Neutrophil (primary cell): ENCODE measurements at regions not wholly inside any gene's neighbourhood (a gene's known extent, or its start where the extent isn't known, plus 50 kb on each side); places are given as distances from the start of the nearest gene placed in this dataset.

ENCODE experiments used
- H3K27ac ChIP-seq: fragments of 200-600 bp; sonication (generic); 2 replicates; pipeline ENCODE4 v1.5.1; 2016; ENCODE audit warnings: mild to moderate bottlenecking, moderate library complexity
- H3K27me3 ChIP-seq: fragments of 200-600 bp; sonication (generic); 2 replicates; pipeline ENCODE4 v1.6.0; 2016; ENCODE audit warnings: mild to moderate bottlenecking
- H3K36me3 ChIP-seq: fragments of 200-600 bp; sonication (generic); 2 replicates; pipeline ENCODE4 v1.5.1; 2017
- H3K4me1 ChIP-seq, 2 experiments: fragments of 200-600 bp in 1 of 2; sonication (generic) in 1 of 2; 1 replicate in 1 of 2; 2 replicates in 1 of 2; pipeline versions ENCODE4 v1.5.1 to v1.6.1; 2013 to 2016; ENCODE audit warnings: low read depth in 1 of 2, low read length in 1 of 2, mild to moderate bottlenecking in 1 of 2, moderate library complexity in 1 of 2; ENCODE audit not compliant: control insufficient read depth in 1 of 2, insufficient read depth in 1 of 2
- H3K4me3 ChIP-seq, 2 experiments: fragments of 200-600 bp in 1 of 2; sonication (generic) in 1 of 2; 1 replicate in 1 of 2; 2 replicates in 1 of 2; pipeline ENCODE4 v1.5.1; 2013 to 2016; ENCODE audit warnings: low read depth in 1 of 2, low read length in 1 of 2, mild to moderate bottlenecking in 1 of 2, moderate library complexity in 1 of 2
- H3K9me3 ChIP-seq: fragments of 200-600 bp; sonication (generic); 2 replicates; pipeline ENCODE4 v1.5.1; 2016
- TF ChIP-seq, protein P1 (sequence below): fragments of 200-600 bp; sonication (generic); IDR thresholded peaks from 2 replicates; pipeline ENCODE4 v1.5.1; 2016; ENCODE audit warnings: antibody characterized with exemption

DNA sequence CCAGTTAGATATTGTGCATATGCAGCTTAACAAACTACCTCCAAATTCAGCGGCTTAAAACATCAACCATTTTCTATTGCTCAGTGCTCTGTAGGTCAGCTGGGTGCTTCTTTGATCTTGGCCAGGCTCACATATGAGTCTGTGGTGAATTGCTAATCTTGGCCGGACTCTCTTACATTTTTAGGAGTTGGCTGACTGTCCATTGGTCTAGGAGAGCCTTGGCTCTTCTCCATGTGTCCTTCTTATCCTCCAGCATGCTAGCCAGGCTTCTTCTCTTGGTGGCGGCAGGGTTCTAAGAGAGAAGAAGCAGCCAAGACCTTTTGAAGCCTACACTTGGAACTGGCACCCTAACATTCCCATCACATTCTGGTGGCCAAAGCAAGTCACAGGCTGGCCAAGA lies 174.3 kb upstream of the PWP1 start:
- Histone ChIP-seq H3K27me3 (no peaks in the 10 kb centered on the region), H3K36me3 (no peaks in the 10 kb centered on the region), H3K27ac (no peak overlapping the region), H3K4me1 (peaks cover 5 to 22% of the 10 kb centered on the region in 2 experiments), H3K9me3 (no peaks in the 10 kb centered on the region), H3K4me3 (no peak overlapping the region)
- TF ChIP-seq, protein P1, sequence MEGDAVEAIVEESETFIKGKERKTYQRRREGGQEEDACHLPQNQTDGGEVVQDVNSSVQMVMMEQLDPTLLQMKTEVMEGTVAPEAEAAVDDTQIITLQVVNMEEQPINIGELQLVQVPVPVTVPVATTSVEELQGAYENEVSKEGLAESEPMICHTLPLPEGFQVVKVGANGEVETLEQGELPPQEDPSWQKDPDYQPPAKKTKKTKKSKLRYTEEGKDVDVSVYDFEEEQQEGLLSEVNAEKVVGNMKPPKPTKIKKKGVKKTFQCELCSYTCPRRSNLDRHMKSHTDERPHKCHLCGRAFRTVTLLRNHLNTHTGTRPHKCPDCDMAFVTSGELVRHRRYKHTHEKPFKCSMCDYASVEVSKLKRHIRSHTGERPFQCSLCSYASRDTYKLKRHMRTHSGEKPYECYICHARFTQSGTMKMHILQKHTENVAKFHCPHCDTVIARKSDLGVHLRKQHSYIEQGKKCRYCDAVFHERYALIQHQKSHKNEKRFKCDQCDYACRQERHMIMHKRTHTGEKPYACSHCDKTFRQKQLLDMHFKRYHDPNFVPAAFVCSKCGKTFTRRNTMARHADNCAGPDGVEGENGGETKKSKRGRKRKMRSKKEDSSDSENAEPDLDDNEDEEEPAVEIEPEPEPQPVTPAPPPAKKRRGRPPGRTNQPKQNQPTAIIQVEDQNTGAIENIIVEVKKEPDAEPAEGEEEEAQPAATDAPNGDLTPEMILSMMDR = no peak

DNA sequence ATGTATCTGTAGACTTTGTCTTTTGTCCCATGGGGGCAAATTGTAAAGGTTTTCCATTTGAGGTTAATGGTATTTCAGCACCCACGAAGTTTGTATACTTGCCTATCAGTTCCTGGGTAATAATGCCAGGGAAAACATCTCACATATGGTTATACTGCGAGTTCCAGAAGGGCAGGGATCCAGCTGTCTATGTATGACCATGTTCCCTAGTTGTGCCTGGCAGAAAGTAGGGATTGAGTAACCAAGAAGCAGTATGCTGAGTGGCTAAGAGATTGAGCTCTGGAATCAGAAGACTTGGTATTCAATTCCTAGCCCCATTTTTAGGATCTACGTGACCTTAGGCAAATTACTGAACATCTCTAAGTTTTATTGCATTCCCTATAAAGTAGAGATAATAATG lies 173.2 kb upstream of the PWP1 start:
- TF ChIP-seq, protein P1 = no peak
- no peaks in the 10 kb centered on the region for H3K36me3 ChIP-seq
- no peak overlapping the region for H3K27ac ChIP-seq
- no peak overlapping the region for H3K4me3 ChIP-seq
- H3K9me3 ChIP-seq = no peaks in the 10 kb centered on the region
- peaks cover 5 to 22% of the 10 kb centered on the region in 2 experiments for H3K4me1 ChIP-seq
- no peaks in the 10 kb centered on the region for H3K27me3 ChIP-seq

DNA sequence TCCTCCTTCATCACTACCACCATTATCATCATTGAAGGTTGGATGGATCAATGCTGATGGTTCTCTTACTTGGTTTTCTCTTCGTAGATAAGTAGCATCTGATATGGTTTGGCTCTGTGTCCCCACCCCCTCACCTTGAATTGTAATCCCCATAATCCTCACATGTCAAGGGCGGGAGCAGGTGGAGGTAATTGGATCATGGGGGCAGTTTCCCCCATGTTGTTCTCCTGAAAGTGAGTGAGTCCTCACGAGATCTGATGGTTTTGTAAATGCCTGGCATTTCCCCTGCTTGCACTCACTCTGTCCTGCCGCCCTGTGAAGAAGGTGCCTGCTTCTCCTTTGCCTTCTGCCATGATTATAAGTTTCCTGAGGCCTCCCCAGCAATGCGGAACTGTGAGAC lies 172.4 kb upstream of the PWP1 start:
- Histone ChIP-seq H3K9me3 (no peaks in the 10 kb centered on the region), H3K27me3 (no peaks in the 10 kb centered on the region), H3K4me3 (no peak overlapping the region), H3K36me3 (no peaks in the 10 kb centered on the region), H3K4me1 (peaks cover 5 to 22% of the 10 kb centered on the region in 2 experiments), H3K27ac (no peak overlapping the region)
- TF ChIP-seq, protein P1 = no peak

- TF ChIP-seq, protein P1 = no peak
- Histone ChIP-seq H3K27me3 (no peaks in the 10 kb centered on the region), H3K36me3 (no peaks in the 10 kb centered on the region), H3K27ac (no peak overlapping the region), H3K9me3 (no peaks in the 10 kb centered on the region), H3K4me1 (peaks cover 5 to 22% of the 10 kb centered on the region in 2 experiments), H3K4me3 (no peak overlapping the region)
These were observed 171.8 kb upstream of the PWP1 start for GRCh38 chr12:107513636-107514400.

DNA sequence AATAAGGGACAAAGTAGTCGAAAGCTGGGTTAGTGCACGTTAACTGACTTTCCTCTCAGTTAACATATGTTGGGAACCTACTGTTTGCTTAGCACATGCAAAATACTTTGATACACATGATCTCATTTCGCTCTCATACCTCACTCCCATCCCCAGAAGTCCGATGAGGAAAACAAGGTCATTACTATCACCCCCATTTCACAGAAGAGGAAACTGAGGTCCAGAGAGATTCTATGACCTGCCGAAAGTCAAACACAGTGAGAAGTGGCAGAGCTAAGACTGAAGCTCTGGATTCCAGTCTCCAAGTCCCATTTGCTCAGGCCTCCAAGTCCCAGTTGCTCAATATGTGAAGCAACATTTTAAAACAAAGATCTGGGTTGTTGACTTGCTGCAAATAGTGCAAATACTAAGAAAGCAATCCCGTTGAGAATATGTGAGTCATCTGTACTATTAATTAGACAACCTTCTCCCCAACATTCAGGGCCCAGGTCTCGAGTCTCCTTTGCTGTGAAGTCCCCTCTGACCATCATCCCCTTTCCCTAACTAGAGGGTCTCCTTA lies 170.6 kb upstream of the PWP1 start:
- Histone ChIP-seq H3K27me3 (no peaks in the 10 kb centered on the region), H3K36me3 (no peaks in the 10 kb centered on the region), H3K4me3 (no peak overlapping the region), H3K4me1 (peaks cover 0 to 19% of the 10 kb centered on the region in 2 experiments), H3K27ac (no peak overlapping the region), H3K9me3 (no peaks in the 10 kb centered on the region)
- TF ChIP-seq, protein P1 = no peak
